ENCODE measurements at regions not wholly inside any gene's neighbourhood (a gene's known extent, or its start where the extent isn't known, plus 50 kb on each side); places are given as distances from the start of the nearest gene placed in this dataset.
"Not testable (repeated sequence)": the region's sequence is repeated elsewhere in the genome, so short reads cannot be mapped to it uniquely, and the experiment has no call there.

- DNase-seq = not testable (repeated sequence)
Measured at GRCh38 chr4:169894767-169895166, 131.4 kb downstream of the MFAP3L start.

- no peak for DNase-seq
Measured at GRCh38 chr4:169885893-169886292, 128.1 kb upstream of the HPF1 start.

DNA sequence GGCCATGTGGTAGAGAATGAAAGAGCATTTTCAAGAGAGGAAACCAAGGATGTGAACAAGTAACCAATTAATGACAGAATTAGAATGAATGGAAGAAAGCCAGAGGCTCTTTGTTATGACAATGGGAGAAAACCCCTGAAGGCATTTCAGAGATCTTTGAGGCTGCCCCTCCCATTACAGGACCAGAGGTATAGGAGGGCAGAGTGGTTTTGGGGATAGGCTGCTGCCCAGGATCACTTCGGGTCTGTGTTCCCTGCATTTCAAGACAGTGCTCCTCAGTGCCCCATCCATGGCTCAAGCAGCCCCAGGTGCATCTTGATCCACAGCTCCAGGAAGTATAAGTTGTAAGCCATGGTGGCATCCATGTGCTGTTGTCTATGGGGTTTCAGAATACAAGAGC is 124.0 kb upstream of the HPF1 start:
- no peak for DNase-seq

GRCh38 chr4:169870507-169870906 is 112.8 kb upstream of the HPF1 start:
- no peak for DNase-seq

- no peak for DNase-seq
Measured at GRCh38 chr4:169869490-169869889, 111.7 kb upstream of the HPF1 start.

GRCh38 chr4:169861593-169861992 is 103.8 kb upstream of the HPF1 start:
- peak; percentile 22 for DNase-seq

DNA sequence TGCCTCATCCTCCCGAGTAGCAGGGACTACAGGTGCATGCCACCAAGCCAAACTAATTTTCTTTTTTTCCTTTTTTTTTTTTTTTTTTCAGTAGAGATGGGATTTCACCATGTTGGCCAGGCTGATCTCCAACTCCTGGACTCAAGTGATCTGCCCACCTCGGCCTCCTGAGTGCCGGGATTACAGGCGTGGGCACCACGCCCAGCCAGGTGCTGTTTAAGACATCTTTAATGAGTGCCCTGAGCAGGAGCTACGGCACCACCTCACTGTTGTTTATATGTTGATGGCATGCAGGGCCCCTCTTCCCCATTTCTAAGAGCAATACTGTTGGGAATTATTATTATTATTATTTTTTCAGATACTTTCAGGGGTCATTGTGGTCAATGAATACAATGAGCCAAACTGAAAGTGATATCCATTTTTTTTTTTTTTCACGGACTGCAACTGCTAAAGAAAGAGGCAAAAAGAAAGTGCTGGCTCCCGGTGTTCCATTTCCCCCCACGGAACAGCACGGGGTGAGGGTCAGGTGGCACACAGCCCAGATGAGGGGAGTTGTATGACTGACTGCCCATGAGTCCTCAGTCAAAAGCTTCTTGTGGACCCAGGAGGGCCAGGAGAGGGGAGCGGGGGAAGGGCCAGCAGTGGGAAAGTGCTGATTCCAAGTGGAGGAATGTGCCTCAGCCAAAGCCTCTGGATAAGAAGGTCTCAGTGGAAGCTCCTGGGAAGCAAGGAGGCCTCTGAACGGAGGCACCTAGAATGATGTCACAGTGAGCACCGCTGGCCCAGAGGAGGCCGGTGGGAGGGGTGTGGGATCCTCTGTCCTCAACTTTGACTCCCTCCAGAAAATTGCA is 101.8 kb upstream of the HPF1 start:
- DNase-seq = no peak

DNA sequence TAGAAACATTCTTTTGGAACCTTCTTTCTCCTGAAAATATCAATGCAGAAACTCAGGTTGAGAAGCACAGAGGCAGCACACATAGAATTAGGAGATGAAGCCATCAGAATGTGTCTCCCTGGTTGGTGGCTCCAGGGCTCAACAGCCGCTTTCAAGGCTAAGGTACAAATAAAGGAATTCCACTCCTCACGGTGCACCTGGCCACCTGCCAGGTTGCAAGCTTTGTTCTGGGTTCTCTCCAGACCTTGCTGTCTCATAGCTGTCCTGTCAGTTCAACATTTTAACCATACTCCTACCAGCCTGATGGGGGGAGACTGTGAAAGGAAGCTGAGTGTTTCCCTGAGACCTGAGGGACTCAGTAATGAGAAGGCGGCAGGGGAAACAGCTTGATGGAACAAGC is 96.3 kb upstream of the HPF1 start:
- no peak for DNase-seq

GRCh38 chr4:169852481-169852880 is 94.7 kb upstream of the HPF1 start:
- no peak for DNase-seq

GRCh38 chr4:169851750-169852149 is 94.0 kb upstream of the HPF1 start:
- DNase-seq = no peak

GRCh38 chr4:169849456-169849855 is 91.7 kb upstream of the HPF1 start:
- no peak for DNase-seq

- no peak for DNase-seq
Measured at GRCh38 chr4:169848018-169848417, 90.3 kb upstream of the HPF1 start.

DNA sequence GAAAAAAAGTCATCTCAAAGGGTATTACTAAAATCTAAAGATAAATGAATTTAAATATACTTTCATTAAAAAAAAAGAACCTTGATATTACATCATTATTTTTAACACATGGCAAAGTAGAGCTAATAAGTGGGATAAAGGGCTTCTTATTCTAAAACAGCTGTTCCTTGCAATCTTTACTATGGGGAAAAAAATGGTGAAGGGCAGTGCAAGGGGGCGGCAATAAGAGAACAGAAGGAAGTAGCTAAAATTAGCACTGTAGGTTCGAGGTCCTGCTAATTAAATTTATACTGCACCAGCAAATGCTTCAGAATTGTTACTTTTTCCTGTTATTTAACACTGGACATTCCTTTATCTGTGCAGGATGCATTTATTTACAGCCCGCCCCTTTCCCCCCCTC is 89.4 kb upstream of the HPF1 start:
- DNase-seq = no peak

DNA sequence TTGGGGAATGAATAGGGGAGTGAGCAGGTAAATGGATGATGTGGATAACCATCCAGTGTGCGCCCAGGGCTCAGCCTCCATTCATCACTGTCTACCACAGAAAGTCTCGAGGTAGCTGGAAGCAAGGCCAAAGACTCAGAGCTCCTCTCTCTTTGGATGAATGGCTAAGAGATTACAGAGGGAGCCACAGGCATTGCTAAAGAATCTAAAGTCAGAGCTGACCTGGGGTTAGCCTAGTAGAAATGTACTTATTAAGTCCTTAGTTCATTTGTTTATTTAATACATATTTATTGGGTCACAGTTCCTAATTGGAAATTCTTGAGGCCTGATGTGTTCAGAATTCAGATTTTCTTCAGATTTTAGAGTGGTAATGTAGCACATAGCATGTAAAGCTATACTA is 88.7 kb upstream of the HPF1 start:
- DNase-seq = no peak

DNA sequence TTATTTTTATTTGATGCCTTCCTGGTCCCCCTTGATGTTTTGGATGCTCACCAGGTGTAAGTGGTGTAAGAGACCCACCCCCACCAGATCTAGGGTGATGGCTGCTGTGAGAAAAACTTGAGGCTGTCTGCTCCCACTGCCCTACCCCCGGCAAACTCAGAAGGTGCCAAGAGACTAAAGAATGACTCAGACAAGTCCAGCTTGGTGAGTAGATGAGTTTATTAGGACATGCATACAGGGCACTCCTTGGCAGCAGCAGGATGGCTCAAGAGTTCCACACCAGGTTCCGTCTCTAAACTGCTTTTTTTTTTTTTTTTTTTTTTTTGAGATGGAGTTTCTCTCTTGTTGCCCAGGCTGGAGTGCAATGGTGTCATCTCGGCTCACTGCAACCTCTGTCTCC is 84.0 kb upstream of the HPF1 start:
- no peak for DNase-seq

DNA sequence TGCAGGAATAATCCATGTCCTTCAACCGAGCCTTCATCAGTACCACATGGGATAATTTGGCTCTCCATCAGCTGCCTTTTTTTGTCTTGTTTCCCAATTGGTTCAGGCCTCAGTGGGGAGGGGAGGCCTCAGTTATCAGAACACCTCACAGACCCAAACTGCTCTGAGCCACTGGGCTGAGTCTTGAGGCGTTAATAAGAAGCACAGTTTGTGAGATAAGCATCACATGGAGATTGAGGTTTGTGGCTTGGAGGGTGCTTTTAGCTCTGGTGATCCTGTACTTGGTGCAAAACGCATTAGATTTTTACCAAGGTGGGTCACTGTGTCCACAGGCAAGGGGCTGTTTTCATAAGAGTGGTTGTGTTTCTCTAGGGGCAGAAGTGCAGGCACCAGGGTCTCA is 82.8 kb upstream of the HPF1 start:
- no peak for DNase-seq

GRCh38 chr4:169828329-169828728 is 70.6 kb upstream of the HPF1 start:
- DNase-seq = not testable (repeated sequence)

GRCh38 chr4:169826634-169827187 is 69.0 kb upstream of the HPF1 start:
- DNase-seq = no peak

DNA sequence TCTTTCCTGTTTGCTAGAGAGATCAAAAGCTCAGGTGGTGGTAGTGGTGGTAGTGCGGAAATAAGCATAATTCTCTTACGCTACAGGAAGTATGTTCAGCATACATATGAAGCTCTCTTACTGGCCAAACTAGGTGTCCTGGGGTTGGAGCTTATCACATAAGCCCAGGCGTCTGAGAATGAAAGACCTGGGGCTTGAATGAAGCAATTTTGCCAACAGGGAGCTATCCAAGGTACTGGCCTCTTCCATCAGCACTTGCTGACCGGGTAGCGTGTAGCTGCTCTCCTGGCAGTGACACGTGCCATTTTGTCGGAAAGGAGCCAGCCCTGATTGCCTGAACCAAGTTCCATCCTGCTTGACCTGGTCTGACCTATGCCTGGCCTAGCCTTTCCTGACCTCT is 65.9 kb upstream of the HPF1 start:
- DNase-seq = peak; percentile 27

GRCh38 chr4:169821402-169821801 is 63.7 kb upstream of the HPF1 start:
- no peak for DNase-seq

DNA sequence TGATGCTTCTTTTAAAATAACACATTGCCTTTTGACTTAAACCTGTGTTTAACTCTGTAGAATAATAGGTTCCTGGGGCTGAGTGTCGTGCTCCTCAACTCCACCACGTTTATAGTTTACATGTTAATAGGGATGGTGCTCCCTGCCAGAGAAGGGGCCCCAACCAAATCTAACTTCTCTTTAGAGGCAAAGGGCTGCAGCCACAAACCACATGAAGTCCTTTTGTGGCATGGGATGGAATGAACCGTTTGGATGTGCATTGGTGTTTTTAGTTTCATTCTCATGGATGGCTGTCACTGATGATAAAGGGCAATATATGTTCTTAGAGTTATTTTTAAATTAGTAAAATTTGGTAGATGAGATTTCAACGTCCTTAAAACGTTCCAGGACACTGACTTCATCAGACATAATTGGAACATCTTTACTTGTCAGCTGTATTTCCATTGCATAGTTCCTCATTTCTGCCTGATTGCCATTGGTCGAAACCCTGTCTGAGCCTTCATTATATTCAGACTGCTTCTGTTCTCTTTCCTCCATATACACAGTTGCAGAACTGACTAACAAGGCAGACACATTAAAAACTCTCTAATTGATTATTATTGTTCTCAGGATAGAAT is 60.4 kb upstream of the HPF1 start:
- DNase-seq = no peak

GRCh38 chr4:169815606-169816005 is 57.9 kb upstream of the HPF1 start:
- DNase-seq = no peak

GRCh38 chr4:169811476-169811875 is 53.7 kb upstream of the HPF1 start:
- DNase-seq = no peak

All from right kidney (tissue), 1 donor.